Testis (tissue), 2 donors: ENCODE measurements at regions not wholly inside any gene's neighbourhood (a gene's known extent, or its start where the extent isn't known, plus 50 kb on each side); places are given as distances from the start of the nearest gene placed in this dataset.
"Not testable (repeated sequence)": the region's sequence is repeated elsewhere in the genome, so short reads cannot be mapped to it uniquely, and the experiment has no call there.

Experiments
- DNase-seq: peaks from one replicate; pipeline ENCODE4 v3.0.0-alpha.2; 2019
- H3K27ac ChIP-seq, 2 donors: fragments of 200-600 bp; sonication (generic); one replicate each; pipeline ENCODE4 v1.5.1; 2019
- H3K27me3 ChIP-seq: fragments of 200-600 bp; sonication (generic); one replicate; pipeline ENCODE4 v1.5.1; 2019
- H3K36me3 ChIP-seq: fragments of 200-600 bp; sonication (generic); one replicate; pipeline ENCODE4 v1.5.1; 2017; ENCODE audit warnings: low read depth; ENCODE audit errors: missing control alignments
- H3K4me1 ChIP-seq: fragments of 200-600 bp; sonication (generic); one replicate; pipeline ENCODE4 v1.5.1; 2019
- H3K4me3 ChIP-seq, 2 donors: fragments of 200-600 bp; sonication (generic); one replicate each; pipeline ENCODE4 v1.5.1; 2017 to 2019
- H3K9me3 ChIP-seq: fragments of 200-600 bp; sonication (generic); one replicate; pipeline ENCODE4 v1.5.1; 2017
- CTCF ChIP-seq, 3 experiments: fragments of 450-650 bp in 2 of 3; fragments of 200-600 bp in 1 of 3; sonication (generic) in 1 of 3; IDR thresholded peaks; one replicate each; pipeline ENCODE4 v1.5.1; 2016 to 2019; ENCODE audit warnings: antibody characterized with exemption in 3 of 3, mild to moderate bottlenecking in 2 of 3, moderate library complexity in 1 of 3
- POLR2A ChIP-seq: fragments of 450-650 bp; IDR thresholded peaks from one replicate; pipeline ENCODE4 v1.6.1; 2017; ENCODE audit warnings: antibody characterized with exemption, mild to moderate bottlenecking, moderate library complexity
- WGBS, 2 donors: methylation state at CpG; one replicate each; pipeline ENCODE4 v1.1.5; 2018; 5-methylcytosine and 5-hydroxymethylcytosine counted together
- intact Hi-C: fragments of 100-400 bp; cut with DNase I; formaldehyde crosslinking; loops from one replicate; pipeline ENCODE4 v1.15.1; 2023; ENCODE audit warnings: low total_unique reads

DNA sequence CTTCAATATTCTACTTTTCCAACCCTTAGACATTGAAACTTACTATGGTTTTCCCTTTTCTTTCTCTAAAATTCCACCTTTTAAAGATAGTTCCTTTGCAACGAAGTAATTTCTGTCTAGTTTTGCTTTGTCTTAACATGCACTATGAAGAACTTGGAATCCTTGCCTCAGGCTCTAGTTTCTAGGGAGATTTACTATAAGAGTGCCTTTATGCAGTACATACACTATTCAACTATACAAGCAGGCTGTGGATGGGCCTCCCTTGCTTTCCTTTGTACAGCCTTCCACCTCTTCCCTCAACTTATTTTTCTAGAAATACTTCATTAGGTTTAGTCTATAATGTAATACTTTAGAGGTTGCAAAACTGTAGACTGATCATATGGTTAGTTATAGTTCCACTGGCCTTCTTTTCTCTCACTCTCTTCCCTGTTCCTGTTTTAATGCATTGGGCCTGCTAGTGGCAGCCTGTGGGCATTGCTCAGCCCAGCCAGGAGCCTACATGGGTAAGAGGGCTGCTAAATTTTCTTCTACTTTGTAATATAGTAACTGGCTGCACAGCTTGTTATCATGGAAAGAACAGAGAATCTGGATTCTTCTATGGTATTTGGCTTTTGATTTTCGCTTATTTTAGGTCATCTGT, 100.2 kb downstream of the C11orf87 start:
- WGBS, 2 donors: 79 to 89% methylated on average over 2 of the region's 2 CpGs
- no peaks in the 10 kb centered on the region for H3K27me3 ChIP-seq
- no peaks in the 10 kb centered on the region for H3K4me1 ChIP-seq
- intact Hi-C loops: no loop called here
- H3K36me3 ChIP-seq: no peaks in the 10 kb centered on the region
- DNase-seq: no peak
- no peak overlapping the region for H3K27ac ChIP-seq
- H3K9me3 ChIP-seq: no peaks in the 10 kb centered on the region
- H3K4me3 ChIP-seq: no peak overlapping the region
- no peak for TF ChIP-seq POLR2A
- no peak for TF ChIP-seq CTCF (IDR thresholded peaks at IDR 0.05)

DNA sequence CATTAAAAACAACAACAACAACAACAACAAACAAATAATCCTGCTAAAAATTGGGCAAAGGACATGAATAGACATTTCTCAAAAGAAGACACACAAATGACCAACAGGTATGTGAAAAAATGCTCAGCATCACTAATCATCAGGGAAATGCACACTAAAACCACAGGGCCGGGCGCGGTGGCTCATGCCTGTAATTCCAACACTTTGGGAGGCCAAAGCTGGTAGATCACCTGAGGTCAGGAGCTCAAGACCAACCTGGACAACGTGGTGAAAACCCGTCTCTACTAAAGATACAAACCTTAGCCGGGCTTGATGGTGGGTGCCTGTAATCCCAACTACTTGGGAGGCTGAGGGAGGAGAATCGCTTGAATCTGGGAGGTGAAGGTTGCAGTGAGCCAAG, 103.6 kb downstream of the C11orf87 start:
- H3K27ac ChIP-seq, intact Hi-C loops, H3K36me3 ChIP-seq, H3K27me3 ChIP-seq, H3K4me3 ChIP-seq, DNase-seq, H3K9me3 ChIP-seq, H3K4me1 ChIP-seq: not testable (repeated sequence)
- 87 to 89% methylated on average over 7 of the region's 7 CpGs for WGBS, 2 donors

GRCh38 chr11:109526061-109526460, 104.1 kb downstream of the C11orf87 start:
- DNase-seq: no peak
- Histone ChIP-seq H3K36me3 (no peaks in the 10 kb centered on the region), H3K27me3 (no peaks in the 10 kb centered on the region), H3K4me1 (no peaks in the 10 kb centered on the region), H3K9me3 (no peaks in the 10 kb centered on the region), H3K4me3 (no peak overlapping the region), H3K27ac (no peak overlapping the region)
- 82 to 91% methylated on average over 5 of the region's 5 CpGs for WGBS, 2 donors
- intact Hi-C loops: no loop called here
- no peak for TF ChIP-seq POLR2A
- no peak for TF ChIP-seq CTCF (IDR thresholded peaks at IDR 0.05)

- intact Hi-C loops: no loop called here
- H3K36me3 ChIP-seq: no peaks in the 10 kb centered on the region
- no peak overlapping the region for H3K4me3 ChIP-seq
- H3K4me1 ChIP-seq: no peaks in the 10 kb centered on the region
- TF ChIP-seq CTCF (IDR thresholded peaks at IDR 0.05) (no peak), POLR2A (no peak)
- no peak for DNase-seq
- 67 to 76% methylated on average over 4 of the region's 4 CpGs for WGBS, 2 donors
- H3K27ac ChIP-seq: no peak overlapping the region
- H3K27me3 ChIP-seq: no peaks in the 10 kb centered on the region
- no peaks in the 10 kb centered on the region for H3K9me3 ChIP-seq
Observed at GRCh38 chr11:109526931-109527330, 104.9 kb downstream of the C11orf87 start.

DNA sequence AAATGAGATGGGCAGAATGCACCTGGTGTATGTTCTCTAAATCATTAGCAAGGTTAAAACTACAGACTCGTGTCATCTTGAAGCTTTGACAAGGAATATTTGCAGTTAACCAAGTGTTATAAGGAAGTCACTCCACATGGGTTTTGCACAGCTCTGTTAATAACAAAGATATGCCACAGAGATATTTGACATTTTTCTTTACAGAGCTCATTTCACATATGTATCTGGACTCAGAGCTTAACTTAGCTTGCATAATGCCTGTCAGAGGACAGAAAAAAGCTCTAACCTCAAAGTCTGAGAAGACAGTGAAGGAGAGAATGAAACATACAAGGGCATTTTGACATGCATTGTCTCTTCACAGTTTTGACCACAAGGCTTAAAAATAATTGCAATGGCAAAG, 105.5 kb downstream of the C11orf87 start:
- Histone ChIP-seq H3K9me3 (no peaks in the 10 kb centered on the region), H3K4me1 (no peaks in the 10 kb centered on the region), H3K27me3 (no peaks in the 10 kb centered on the region), H3K4me3 (no peak overlapping the region), H3K27ac (no peak overlapping the region), H3K36me3 (no peaks in the 10 kb centered on the region)
- DNase-seq: no peak
- TF ChIP-seq POLR2A (no peak), CTCF (IDR thresholded peaks at IDR 0.05) (no peak)
- WGBS, 2 donors: 48 to 57% methylated on average over 1 of the region's 1 CpG
- intact Hi-C loops: no loop called here
